22Rv1 (cell line): ENCODE measurements at regions not wholly inside any gene's neighbourhood (a gene's known extent, or its start where the extent isn't known, plus 50 kb on each side); places are given as distances from the start of the nearest gene placed in this dataset.

Source experiments
- CTCF ChIP-seq: fragments of 450-650 bp; IDR thresholded peaks from 2 replicates; pipeline ENCODE4 v1.5.1; 2017; ENCODE audit warnings: mild to moderate bottlenecking
- ZFX ChIP-seq: fragments of 450-650 bp; IDR thresholded peaks from 2 replicates; pipeline ENCODE4 v1.6.1; 2017; ENCODE audit warnings: antibody characterized with exemption, borderline replicate concordance

- TF ChIP-seq ZFX (no peak), CTCF (no peak)
These were observed 827.0 kb downstream of the C12orf50 start for GRCh38 chr12:87202189-87202588.
